H1 (cell line): ENCODE measurements at regions not wholly inside any gene's neighbourhood (a gene's known extent, or its start where the extent isn't known, plus 50 kb on each side); places are given as distances from the start of the nearest gene placed in this dataset.

Experiments used
- CTCF ChIA-PET: fragments of 300-600 bp; sonication (Branson Sonifier 250); formaldehyde crosslinking; loops from one replicate; lab custom pipeline; 2021; ENCODE audit not compliant: partially characterized antibody; lab: Charles Lee
- POLR2A ChIA-PET: fragments of 300-600 bp; sonication (Branson Sonifier 250); formaldehyde crosslinking; loops from one replicate; lab custom pipeline; 2021; ENCODE audit warnings: inconsistent platforms; ENCODE audit not compliant: partially characterized antibody; lab: Charles Lee
- DNase-seq, 2 experiments: peaks; one replicate each; pipeline versions ENCODE4 v3.0.0 to v3.0.0-alpha.2; 2010 to 2022; ENCODE audit warnings: low spot score in 2 of 2, low read depth in 1 of 2, mixed read lengths in 1 of 2
- FAIRE-seq: peaks from 2 replicates; lab custom pipeline; 2011; peaks lifted over from hg19 to GRCh38; lab: Jason Lieb, UNC
- H2AFZ ChIP-seq: 2 replicates; pipeline ENCODE4 v1.8.1; 2012; ENCODE audit warnings: low read length, inconsistent platforms
- H2AK5ac ChIP-seq: 2 replicates; pipeline ENCODE4 v1.6.1; 2013; ENCODE audit warnings: low read depth, low read length
- H2BK120ac ChIP-seq: replicated peaks from 2 replicates; pipeline ENCODE3; 2013; ENCODE audit warnings: low read depth, low read length, inconsistent platforms
- H2BK12ac ChIP-seq: 2 replicates; pipeline ENCODE4 v1.6.1; 2013; ENCODE audit warnings: low read depth, low read length
- H2BK15ac ChIP-seq: 2 replicates; pipeline ENCODE4 v1.6.1; 2013; ENCODE audit warnings: low read length
- H2BK20ac ChIP-seq: 2 replicates; pipeline ENCODE4 v1.6.1; 2013; ENCODE audit warnings: low read length
- H2BK5ac ChIP-seq: 2 replicates; pipeline ENCODE4 v1.6.1; 2013; ENCODE audit warnings: low read depth, low read length
- H3K14ac ChIP-seq: 2 replicates; pipeline ENCODE4 v1.6.1; 2013; ENCODE audit warnings: inconsistent platforms; ENCODE audit not compliant: insufficient read length
- H3K18ac ChIP-seq: 2 replicates; pipeline ENCODE4 v1.6.1; 2013; ENCODE audit warnings: low read length; ENCODE audit errors: extremely low read depth
- H3K23ac ChIP-seq: 2 replicates; pipeline ENCODE4 v1.6.1; 2013; ENCODE audit warnings: inconsistent platforms; ENCODE audit not compliant: insufficient read length
- H3K23me2 ChIP-seq: 2 replicates; pipeline ENCODE4 v1.6.1; 2013; ENCODE audit warnings: low read depth, low read length
- H3K27ac ChIP-seq: 2 replicates; pipeline ENCODE4 v1.6.1; 2011; ENCODE audit warnings: low read depth, low read length, inconsistent platforms
- H3K27me3 ChIP-seq, 4 experiments: replicated peaks in 1 of 4; 1 replicate in 1 of 4; 2 replicates in 3 of 4; pipeline versions ENCODE4 v1.6.1 to v1.8.1; 2011 to 2013; ENCODE audit warnings: low read length in 3 of 4, mild to moderate bottlenecking in 3 of 4, inconsistent platforms in 2 of 4, mixed read lengths in 2 of 4, moderate library complexity in 1 of 4; ENCODE audit not compliant: control insufficient read depth in 3 of 4, insufficient read depth in 3 of 4; ENCODE audit errors: extremely low read depth in 1 of 4
- H3K36me3 ChIP-seq, 4 experiments: 2 replicates each; pipeline versions ENCODE4 v1.6.1 to v1.8.1; 2011 to 2013; ENCODE audit warnings: mild to moderate bottlenecking in 4 of 4, low read length in 3 of 4, moderate library complexity in 2 of 4, control low read depth in 1 of 4, inconsistent platforms in 1 of 4; ENCODE audit not compliant: insufficient read depth in 4 of 4, control insufficient read depth in 2 of 4
- H3K4ac ChIP-seq: replicated peaks from 2 replicates; pipeline ENCODE3; 2013; ENCODE audit warnings: low read length, low read depth, mixed read lengths, inconsistent platforms; ENCODE audit not compliant: insufficient read length
- H3K4me1 ChIP-seq, 4 experiments: replicated peaks in 1 of 4; 1 replicate in 1 of 4; 2 replicates in 3 of 4; pipeline versions ENCODE4 v1.6.1 to v1.8.1; 2011 to 2013; ENCODE audit warnings: low read length in 3 of 4, inconsistent platforms in 2 of 4, mixed read lengths in 1 of 4; ENCODE audit not compliant: insufficient read depth in 4 of 4, control insufficient read depth in 3 of 4
- H3K4me2 ChIP-seq, 2 experiments: 2 replicates each; pipeline versions ENCODE4 v1.6.1 to v1.8.1; 2011 to 2013; ENCODE audit warnings: low read depth in 2 of 2, low read length in 2 of 2, control low read depth in 1 of 2, inconsistent platforms in 1 of 2, mild to moderate bottlenecking in 1 of 2; ENCODE audit not compliant: insufficient read depth in 1 of 2
- H3K4me3 ChIP-seq, 4 experiments: fragments of 200-600, 300-600 bp in 1 of 4; sonication (generic), shearing (Covaris generic), sonication (Bioruptor Twin) in 1 of 4; 2 replicates each; pipeline versions ENCODE4 v1.5.1 to v1.8.1; 2011 to 2016; ENCODE audit warnings: low read length in 4 of 4, low read depth in 3 of 4, control low read depth in 2 of 4, inconsistent platforms in 2 of 4, mild to moderate bottlenecking in 2 of 4, mixed read lengths in 1 of 4, moderate library complexity in 1 of 4; ENCODE audit not compliant: insufficient read depth in 2 of 4; ENCODE audit errors: extremely low read depth in 1 of 4
- H3K56ac ChIP-seq: replicated peaks from 2 replicates; pipeline ENCODE3; 2013; ENCODE audit warnings: low read depth, mild to moderate bottlenecking, mixed read lengths, low read length, inconsistent platforms; ENCODE audit not compliant: insufficient read length
- H3K79me1 ChIP-seq: 2 replicates; pipeline ENCODE4 v1.6.1; 2013; ENCODE audit warnings: low read depth, low read length, control low read depth
- H3K79me2 ChIP-seq, 2 experiments: 2 replicates each; pipeline versions ENCODE4 v1.6.1 to v1.8.1; 2012 to 2013; ENCODE audit warnings: low read length in 2 of 2, mild to moderate bottlenecking in 2 of 2, inconsistent platforms in 1 of 2; ENCODE audit not compliant: insufficient read depth in 2 of 2, control insufficient read depth in 1 of 2
- H3K9ac ChIP-seq, 4 experiments: replicated peaks in 1 of 4; 1 replicate in 1 of 4; 2 replicates in 3 of 4; pipeline versions ENCODE4 v1.6.1 to v1.8.1; 2011 to 2013; ENCODE audit warnings: low read depth in 3 of 4, low read length in 3 of 4, control low read depth in 2 of 4, mild to moderate bottlenecking in 2 of 4, moderate library complexity in 2 of 4, inconsistent platforms in 1 of 4; ENCODE audit errors: extremely low read depth in 1 of 4
- H3K9me3 ChIP-seq, 2 experiments: 2 replicates each; pipeline versions ENCODE4 v1.6.1 to v1.8.1; 2012 to 2013; ENCODE audit warnings: mild to moderate bottlenecking in 2 of 2, moderate library complexity in 2 of 2, control low read depth in 1 of 2, inconsistent platforms in 1 of 2, low read depth in 1 of 2, low read length in 1 of 2, mixed read lengths in 1 of 2; ENCODE audit not compliant: insufficient read depth in 2 of 2
- H4K20me1 ChIP-seq, 2 experiments: replicated peaks in 1 of 2; 2 replicates each; pipeline versions ENCODE3 to v1.8.1; 2011 to 2013; ENCODE audit warnings: inconsistent platforms in 2 of 2, low read length in 2 of 2, mild to moderate bottlenecking in 1 of 2; ENCODE audit not compliant: insufficient read depth in 2 of 2, control insufficient read depth in 1 of 2
- H4K5ac ChIP-seq: 2 replicates; pipeline ENCODE4 v1.6.1; 2013; ENCODE audit warnings: low read length, low read depth, mixed read lengths, inconsistent platforms; ENCODE audit not compliant: insufficient read length
- H4K8ac ChIP-seq: 2 replicates; pipeline ENCODE4 v1.8.0; 2013; ENCODE audit warnings: mild to moderate bottlenecking, moderate library complexity, low read length, inconsistent platforms; ENCODE audit not compliant: insufficient read depth; ENCODE audit errors: extremely low read depth
- H4K91ac ChIP-seq: replicated peaks from 2 replicates; pipeline ENCODE3; 2013; ENCODE audit warnings: low read length, mixed read lengths, inconsistent platforms; ENCODE audit not compliant: insufficient read length
- CREB1 ChIP-seq: IDR thresholded peaks from 2 replicates; pipeline ENCODE4 v1.6.1; 2012; ENCODE audit warnings: inconsistent platforms
- CTBP2 ChIP-seq: IDR thresholded peaks from 2 replicates; pipeline ENCODE4 v1.7.0; 2011; ENCODE audit warnings: borderline replicate concordance, mild to moderate bottlenecking, moderate library complexity, mixed read lengths, low read length; ENCODE audit not compliant: insufficient read depth, insufficient read length
- KDM1A ChIP-seq: fragments of 200-600, 300-600 bp; sonication (generic); IDR thresholded peaks from 2 replicates; pipeline ENCODE4 v1.7.1; 2016; ENCODE audit warnings: mild to moderate bottlenecking, low read length, borderline replicate concordance
- WGBS, 2 experiments: shearing (Covaris generic) in 1 of 2; methylation state at CpG; one replicate each; pipeline versions ENCODE4 v1.1.6 to v1.1.7; 2013 to 2015; ENCODE audit warnings: low lambda C conversion rate in 2 of 2, mixed read lengths in 2 of 2, inconsistent platforms in 1 of 2, low coverage in 1 of 2, missing lambda C conversion rate in 1 of 2; ENCODE audit not compliant: insufficient replicate concordance in 2 of 2, insufficient coverage in 1 of 2, insufficient read length in 1 of 2; ENCODE audit errors: extremely low coverage in 1 of 2, missing lambda C conversion rate in 1 of 2; 5-methylcytosine and 5-hydroxymethylcytosine counted together

- no peak overlapping the region for H2BK5ac ChIP-seq
- H3K56ac ChIP-seq = no peak overlapping the region
- H2AFZ ChIP-seq = no peak overlapping the region
- H3K27me3 ChIP-seq = no peaks in the 10 kb centered on the region
- no peak overlapping the region for H3K4ac ChIP-seq
- H3K14ac ChIP-seq = no peak overlapping the region
- no peak overlapping the region for H2BK12ac ChIP-seq
- CTCF ChIA-PET = interaction anchor here (0.7 to 2.8 kb wide), 4 partner anchors 13 to 624 kb away, joined by 3 to 30 read pairs (median 4); no protein-coding TSS in a partner anchor
- H3K4me1 ChIP-seq = no peaks in the 10 kb centered on the region; a peak in 1 of 7 replicates
- TF ChIP-seq CTBP2 (no peak), CREB1 (no peak), KDM1A (no peak)
- H3K36me3 ChIP-seq = no peaks in the 10 kb centered on the region
- H2AK5ac ChIP-seq = no peak overlapping the region
- no peak for FAIRE-seq
- no peak overlapping the region for H3K23ac ChIP-seq
- H3K23me2 ChIP-seq = no peaks in the 10 kb centered on the region
- no peak overlapping the region for H2BK15ac ChIP-seq
- H3K4me2 ChIP-seq = no peak overlapping the region
- H4K5ac ChIP-seq = no peak overlapping the region
- POLR2A ChIA-PET = no interaction called here
- H4K91ac ChIP-seq = no peak overlapping the region
- no peaks in the 10 kb centered on the region for H4K20me1 ChIP-seq
- 88% methylated on average over 6 of the region's 6 CpGs; no CpG with 5 or more reads in 1 of the 2 experiments for WGBS, 2 experiments
- H2BK120ac ChIP-seq = no peak overlapping the region
- H4K8ac ChIP-seq = no peak overlapping the region
- H3K4me3 ChIP-seq = no peak overlapping the region
- no peak overlapping the region for H2BK20ac ChIP-seq
- H3K18ac ChIP-seq = no peak overlapping the region
- H3K9ac ChIP-seq = no peak overlapping the region
- no peak for DNase-seq
- H3K79me2 ChIP-seq = no peaks in the 10 kb centered on the region
- no peaks in the 10 kb centered on the region for H3K79me1 ChIP-seq
- H3K27ac ChIP-seq = no peak overlapping the region
- H3K9me3 ChIP-seq = no peaks in the 10 kb centered on the region
Observed at GRCh38 chr3:182709306-182709705, 84.0 kb upstream of the ATP11B start.
